Fibroblast of lung (primary cell): ENCODE measurements at regions not wholly inside any gene's neighbourhood (a gene's known extent, or its start where the extent isn't known, plus 50 kb on each side); places are given as distances from the start of the nearest gene placed in this dataset.

Source experiments
- DNase-seq, 2 donors: peaks; one replicate each; pipeline versions ENCODE4 v3.0.0 to v3.0.0-alpha.2; 2010; ENCODE audit warnings: low read depth in 2 of 2
- H2AFZ ChIP-seq: 2 replicates; pipeline ENCODE4 v1.5.1; 2012; ENCODE audit warnings: low read length, control low read depth, inconsistent platforms
- H3K27ac ChIP-seq: 2 replicates; pipeline ENCODE4 v1.5.1; 2011; ENCODE audit warnings: low read length, control low read depth; ENCODE audit not compliant: insufficient read depth
- H3K27me3 ChIP-seq: 2 replicates; pipeline ENCODE4 v1.5.1; 2011; ENCODE audit warnings: mild to moderate bottlenecking, low read length; ENCODE audit not compliant: control insufficient read depth, insufficient read depth
- H3K36me3 ChIP-seq: 2 replicates; pipeline ENCODE4 v1.5.1; 2011; ENCODE audit warnings: low read length; ENCODE audit not compliant: control insufficient read depth, insufficient read depth
- H3K4me1 ChIP-seq: 2 replicates; pipeline ENCODE4 v1.5.1; 2011; ENCODE audit warnings: low read length; ENCODE audit not compliant: control insufficient read depth, insufficient read depth; ENCODE audit errors: extremely low read depth
- H3K4me2 ChIP-seq: 2 replicates; pipeline ENCODE4 v1.5.1; 2011; ENCODE audit warnings: low read length, control low read depth; ENCODE audit not compliant: insufficient read depth; ENCODE audit errors: extremely low read depth
- H3K4me3 ChIP-seq, 4 experiments: fragments of 200-600 bp in 1 of 4; sonication (generic) in 1 of 4; replicated peaks in 1 of 4; 2 replicates each; pipeline ENCODE4 v1.5.1; 2011 to 2016; ENCODE audit warnings: low read length in 4 of 4, low read depth in 3 of 4, mild to moderate bottlenecking in 3 of 4, control low read depth in 2 of 4, inconsistent platforms in 1 of 4, mixed read lengths in 1 of 4; ENCODE audit not compliant: insufficient read depth in 1 of 4; ENCODE audit errors: control extremely low read depth in 1 of 4
- H3K79me2 ChIP-seq: 2 replicates; pipeline ENCODE4 v1.5.1; 2012; ENCODE audit warnings: mild to moderate bottlenecking, low read length, inconsistent platforms; ENCODE audit not compliant: control insufficient read depth, insufficient read depth
- H3K9ac ChIP-seq: 2 replicates; pipeline ENCODE4 v1.5.1; 2011; ENCODE audit warnings: mild to moderate bottlenecking, low read length, control low read depth; ENCODE audit not compliant: insufficient read depth
- H3K9me3 ChIP-seq: 2 replicates; pipeline ENCODE4 v1.5.1; 2012; ENCODE audit warnings: low read depth, low read length; ENCODE audit not compliant: control insufficient read depth, insufficient read depth
- H4K20me1 ChIP-seq: 2 replicates; pipeline ENCODE4 v1.5.1; 2011; ENCODE audit warnings: low read length; ENCODE audit not compliant: control insufficient read depth, insufficient read depth; ENCODE audit errors: extremely low read depth
- CTCF ChIP-seq, 2 donors: IDR thresholded peaks in 1 of 2; conservative IDR thresholded peaks in 1 of 2; 1 replicate in 1 of 2; 2 replicates in 1 of 2; pipeline ENCODE4 v1.5.1; 2011 to 2012; ENCODE audit warnings: low read length in 2 of 2, control low read depth in 1 of 2, inconsistent platforms in 1 of 2, low read depth in 1 of 2, mild to moderate bottlenecking in 1 of 2
- EZH2 ChIP-seq: IDR thresholded peaks from 2 replicates; pipeline ENCODE4 v1.5.1; 2012; ENCODE audit warnings: low read length, control low read depth, mild to moderate bottlenecking; ENCODE audit errors: missing control alignments

GRCh38 chr13:34144142-34144541 is 326.2 kb downstream of the RFC3 start:
- no peaks in the 10 kb centered on the region for H3K9me3 ChIP-seq
- no peak overlapping the region for H3K27ac ChIP-seq
- H3K9ac ChIP-seq = no peak overlapping the region
- no peaks in the 10 kb centered on the region for H3K27me3 ChIP-seq
- H3K4me1 ChIP-seq = no peaks in the 10 kb centered on the region
- TF ChIP-seq EZH2 (no peak), CTCF (conservative IDR thresholded peaks at IDR 0.05 in 1 of 2, IDR thresholded peaks at IDR 0.05 in 1 of 2; ENCODE audit: low read depth in 1 of 2, low read length in 2 of 2) (no peak)
- no peak overlapping the region for H3K4me3 ChIP-seq
- no peak overlapping the region for H3K4me2 ChIP-seq
- H3K36me3 ChIP-seq = no peaks in the 10 kb centered on the region
- no peaks in the 10 kb centered on the region for H3K79me2 ChIP-seq
- no peaks in the 10 kb centered on the region for H4K20me1 ChIP-seq
- H2AFZ ChIP-seq = no peak overlapping the region
- DNase-seq = no peak

- Histone ChIP-seq H3K27ac (no peak overlapping the region), H3K36me3 (no peaks in the 10 kb centered on the region), H3K4me3 (no peak overlapping the region), H3K9me3 (no peaks in the 10 kb centered on the region), H3K27me3 (no peaks in the 10 kb centered on the region), H3K79me2 (no peaks in the 10 kb centered on the region), H3K9ac (no peak overlapping the region), H2AFZ (no peak overlapping the region), H3K4me2 (no peak overlapping the region), H3K4me1 (no peaks in the 10 kb centered on the region), H4K20me1 (no peaks in the 10 kb centered on the region)
- no peak for TF ChIP-seq EZH2
- TF ChIP-seq CTCF (conservative IDR thresholded peaks at IDR 0.05 in 1 of 2, IDR thresholded peaks at IDR 0.05 in 1 of 2; ENCODE audit: low read depth in 1 of 2, low read length in 2 of 2) = no peak
- DNase-seq = no peak
Measured at GRCh38 chr13:34145061-34145460, 327.1 kb downstream of the RFC3 start.

- H4K20me1 ChIP-seq = no peaks in the 10 kb centered on the region
- no peaks in the 10 kb centered on the region for H3K36me3 ChIP-seq
- no peak overlapping the region for H3K27ac ChIP-seq
- no peaks in the 10 kb centered on the region for H3K79me2 ChIP-seq
- no peak overlapping the region for H3K4me2 ChIP-seq
- no peaks in the 10 kb centered on the region for H3K4me1 ChIP-seq
- H3K4me3 ChIP-seq = no peak overlapping the region
- no peaks in the 10 kb centered on the region for H3K9me3 ChIP-seq
- H2AFZ ChIP-seq = no peak overlapping the region
- H3K27me3 ChIP-seq = no peaks in the 10 kb centered on the region
- H3K9ac ChIP-seq = no peak overlapping the region
- TF ChIP-seq EZH2 = no peak
- TF ChIP-seq CTCF (conservative IDR thresholded peaks at IDR 0.05 in 1 of 2, IDR thresholded peaks at IDR 0.05 in 1 of 2; ENCODE audit: low read depth in 1 of 2, low read length in 2 of 2) = no peak
- DNase-seq = no peak
Measured at GRCh38 chr13:34148359-34148758, 330.4 kb downstream of the RFC3 start.
